ENCODE measurements at regions not wholly inside any gene's neighbourhood (a gene's known extent, or its start where the extent isn't known, plus 50 kb on each side); places are given as distances from the start of the nearest gene placed in this dataset.
"Not testable (repeated sequence)": the region's sequence is repeated elsewhere in the genome, so short reads cannot be mapped to it uniquely, and the experiment has no call there.

DNA sequence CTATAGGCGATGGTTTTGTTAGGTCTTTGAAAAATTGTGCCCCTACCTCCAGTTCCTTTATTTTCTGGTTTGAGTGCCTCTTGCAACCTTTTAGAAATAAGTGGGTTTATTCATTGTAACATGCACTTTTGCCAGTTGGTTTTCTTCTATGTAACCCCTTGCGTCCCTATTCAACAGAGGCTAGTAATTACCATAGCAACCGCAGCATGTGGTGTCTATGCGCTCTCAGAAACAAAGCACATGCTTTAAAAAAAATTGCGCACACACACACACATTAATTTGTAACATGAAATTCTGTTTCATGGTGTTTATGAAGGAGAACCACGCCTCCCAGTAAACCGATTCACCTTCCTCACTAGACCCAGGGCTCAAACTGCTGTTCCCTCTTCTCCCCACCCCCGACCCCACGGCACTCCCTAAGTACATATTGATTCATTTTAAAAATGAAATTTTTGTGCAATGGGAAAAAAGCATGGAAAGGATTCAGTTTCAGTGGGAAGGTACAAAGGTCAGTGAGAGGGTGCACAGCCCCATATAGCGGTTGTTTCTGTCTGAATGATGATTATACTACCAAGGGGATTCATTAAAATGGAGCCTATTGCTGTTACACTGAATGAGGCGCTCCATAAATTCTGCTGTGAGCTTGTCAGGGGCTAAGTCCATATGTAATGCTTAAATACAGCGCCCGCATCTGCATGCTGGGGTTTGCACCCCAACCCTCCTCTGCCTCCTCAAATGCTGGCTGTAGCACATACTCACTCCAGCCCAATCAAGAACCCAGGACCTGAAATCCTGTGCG is 206.9 kb downstream of the ICOS start:
- DNase-seq (ENCODE audit: low read depth in 2 of 2), result no peak

DNA sequence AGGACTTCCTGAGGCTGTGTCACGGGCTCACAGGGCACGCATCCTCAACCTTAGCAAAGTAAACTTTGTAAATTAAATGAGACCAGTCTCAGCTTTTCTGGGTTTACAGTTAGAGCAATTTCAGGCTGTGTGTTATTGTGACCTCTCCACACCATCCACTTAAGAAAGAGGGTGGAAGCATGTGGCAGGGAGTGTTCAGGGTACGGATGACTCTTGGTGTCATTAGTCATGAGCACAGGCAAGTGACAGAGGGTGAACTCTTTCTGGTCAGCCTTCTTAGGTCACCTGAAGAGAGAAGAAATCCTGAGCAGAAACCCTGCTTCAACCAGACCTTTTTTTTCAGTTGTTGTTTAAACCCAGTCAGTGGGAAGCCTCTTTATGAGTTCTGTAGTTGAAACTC is 207.9 kb downstream of the ICOS start:
- no peak for DNase-seq (ENCODE audit: low read depth in 2 of 2)

DNA sequence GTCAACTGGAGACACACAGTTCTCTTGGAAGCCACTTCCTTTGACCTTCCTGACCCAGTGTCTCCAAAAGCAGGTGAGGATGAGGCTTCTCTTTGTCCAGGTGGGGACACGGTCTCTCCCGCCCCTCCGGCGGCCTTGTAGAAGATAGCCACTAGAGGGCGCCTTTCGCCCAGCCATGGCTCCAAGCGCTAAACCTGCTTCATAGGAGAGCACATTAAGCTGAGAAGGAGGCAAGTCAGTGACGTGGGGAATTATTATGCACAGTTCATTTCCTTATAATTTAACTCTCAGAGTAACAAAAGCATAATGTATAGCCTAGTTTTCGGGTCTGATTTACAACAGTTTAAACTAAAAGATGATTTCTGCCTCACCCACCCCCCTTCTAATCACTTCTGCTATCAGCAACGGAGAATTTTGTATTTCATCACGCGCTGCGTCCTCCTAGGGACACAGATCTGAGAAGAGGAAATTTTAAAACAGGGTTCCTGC is 208.7 kb downstream of the ICOS start:
- DNase-seq (ENCODE audit: low read depth in 2 of 2), result peak; percentile 44 to 59

DNA sequence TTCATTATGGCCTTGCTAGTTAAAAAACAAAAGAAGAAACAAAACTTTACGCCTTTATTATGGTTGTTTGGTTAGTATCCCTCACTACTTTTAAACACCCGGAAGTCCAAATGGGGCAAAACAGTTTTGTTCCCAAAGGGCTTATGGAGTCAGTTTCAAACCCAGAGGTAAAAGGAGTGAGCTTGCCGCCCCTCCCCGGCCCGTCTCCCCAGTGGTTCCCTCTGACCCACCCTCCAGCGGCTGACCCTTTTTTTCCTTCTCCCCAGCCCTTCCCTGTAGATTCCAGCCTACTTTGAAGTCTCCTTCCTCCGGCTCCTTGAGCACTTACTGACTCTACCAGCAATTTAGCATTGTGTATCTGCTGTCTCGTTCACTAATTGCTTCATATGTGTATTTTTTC is 209.2 kb downstream of the ICOS start:
- DNase-seq (ENCODE audit: low read depth in 2 of 2), result no peak

DNA sequence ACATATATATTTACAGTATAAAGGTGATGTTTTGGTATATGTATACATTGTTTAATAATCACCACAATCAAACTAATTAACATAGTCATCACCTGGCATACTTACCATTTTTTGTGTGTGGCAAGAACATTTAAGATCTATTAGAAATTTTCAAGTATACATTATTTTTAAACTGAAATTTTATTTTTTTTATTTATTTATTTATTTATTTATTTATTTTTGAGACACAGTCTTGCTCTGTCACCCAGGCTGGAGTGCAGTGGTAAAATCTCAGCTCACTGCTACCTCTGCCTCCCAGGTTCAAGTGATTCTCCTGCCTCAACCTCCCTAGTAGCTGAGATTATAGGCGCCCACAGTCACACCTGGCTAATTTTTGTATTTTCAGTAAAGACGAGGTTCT is 210.5 kb downstream of the ICOS start:
- DNase-seq (ENCODE audit: low read depth in 2 of 2), result not testable (repeated sequence)

DNA sequence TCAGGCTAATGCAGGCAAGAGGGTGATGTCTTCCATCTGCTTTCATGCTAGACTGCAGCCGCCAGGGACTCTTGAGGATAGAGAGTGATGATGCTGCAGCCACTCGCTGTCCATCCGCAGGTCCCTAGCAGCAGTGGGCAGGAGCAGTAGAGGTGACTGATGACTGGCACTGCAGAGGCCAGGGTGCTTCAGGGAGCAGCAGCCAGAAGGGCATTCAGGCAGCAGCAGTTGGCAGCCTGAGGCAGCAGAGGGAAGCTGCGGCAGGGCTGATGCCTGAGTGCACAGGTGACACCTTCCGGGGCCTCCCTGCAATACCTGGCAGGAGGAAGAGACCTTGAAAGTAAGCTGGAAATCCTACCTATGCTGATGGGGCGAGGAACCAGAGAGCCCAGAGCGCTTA is 214.2 kb downstream of the ICOS start:
- DNase-seq (ENCODE audit: low read depth in 2 of 2), result no peak

DNA sequence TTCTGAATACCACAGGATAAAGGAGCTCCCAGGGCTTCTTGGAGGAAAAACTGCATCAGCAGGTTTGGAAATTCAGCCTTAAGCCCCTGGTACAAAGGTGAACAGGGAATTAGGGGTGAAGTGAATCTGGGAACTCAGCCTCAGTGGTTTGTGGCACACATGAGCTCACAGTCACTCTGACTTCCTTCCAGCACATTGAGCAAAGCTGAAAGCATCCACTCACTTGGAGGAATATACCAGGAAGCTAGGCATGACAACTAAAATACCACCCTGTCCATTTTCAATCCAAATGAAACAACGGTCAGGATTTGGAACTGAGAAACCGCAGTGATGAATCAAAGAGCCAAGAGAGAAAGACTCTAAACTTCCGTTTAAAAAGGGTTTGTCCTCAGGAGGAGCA is 216.1 kb downstream of the ICOS start:
- no peak for DNase-seq (ENCODE audit: low read depth in 2 of 2)

DNA sequence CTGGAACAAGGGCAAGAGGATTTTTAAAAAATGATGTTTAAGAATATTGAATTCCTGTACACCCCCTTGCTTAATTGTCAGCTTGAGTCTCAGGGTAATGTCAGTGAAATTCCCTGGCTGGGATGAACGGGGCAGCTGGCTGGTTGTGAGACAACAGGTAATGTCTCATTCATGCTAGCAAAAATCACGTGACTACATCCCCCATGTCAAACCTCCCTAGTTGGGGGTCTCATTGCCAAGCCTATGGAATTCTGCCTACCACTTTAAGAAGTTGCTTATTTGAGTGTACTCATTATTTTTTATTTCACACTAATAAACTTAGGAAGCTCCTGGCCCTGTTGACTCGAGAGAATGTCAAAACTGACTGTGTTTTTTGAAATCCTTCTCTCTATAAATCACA is 218.3 kb downstream of the ICOS start:
- no peak for DNase-seq (ENCODE audit: low read depth in 2 of 2)

DNA sequence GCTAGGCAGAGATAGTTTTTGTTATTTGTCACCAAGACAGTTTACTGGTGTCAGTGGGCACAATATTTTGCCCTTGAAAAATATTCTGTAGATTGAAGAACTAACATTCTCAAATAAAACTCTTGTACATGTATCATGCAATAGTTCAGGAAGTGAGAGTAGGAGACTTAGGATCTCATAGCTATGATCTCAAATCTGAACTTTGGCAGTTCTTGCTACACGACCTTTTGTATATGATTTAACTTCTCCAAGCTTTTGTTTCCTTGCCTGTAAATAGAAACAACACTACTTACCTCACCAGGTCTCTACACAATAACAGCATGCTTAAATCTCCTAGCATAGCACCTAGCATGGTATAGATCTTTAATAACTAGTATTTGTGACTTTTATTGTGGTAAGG is 219.9 kb downstream of the ICOS start:
- no peak for DNase-seq (ENCODE audit: low read depth in 2 of 2)

DNA sequence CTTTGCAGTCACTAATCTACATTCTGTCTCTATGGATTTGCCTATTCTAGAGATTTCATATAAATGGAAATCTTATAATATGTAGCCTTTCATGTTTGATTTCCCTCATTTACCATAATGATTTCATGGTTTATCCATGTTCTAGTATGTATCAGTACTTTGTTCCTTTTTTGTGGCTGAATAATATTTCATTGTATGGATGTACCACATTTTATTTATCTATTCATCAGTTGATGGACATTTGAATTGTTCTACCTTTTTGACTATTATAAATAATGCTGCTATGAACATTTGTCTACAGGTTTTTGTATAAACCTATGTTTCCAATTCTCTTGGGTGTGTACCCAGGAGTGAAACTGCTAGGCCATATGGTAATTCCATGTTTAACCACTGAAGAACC is 221.1 kb downstream of the ICOS start:
- DNase-seq (ENCODE audit: low read depth in 2 of 2), result no peak

DNA sequence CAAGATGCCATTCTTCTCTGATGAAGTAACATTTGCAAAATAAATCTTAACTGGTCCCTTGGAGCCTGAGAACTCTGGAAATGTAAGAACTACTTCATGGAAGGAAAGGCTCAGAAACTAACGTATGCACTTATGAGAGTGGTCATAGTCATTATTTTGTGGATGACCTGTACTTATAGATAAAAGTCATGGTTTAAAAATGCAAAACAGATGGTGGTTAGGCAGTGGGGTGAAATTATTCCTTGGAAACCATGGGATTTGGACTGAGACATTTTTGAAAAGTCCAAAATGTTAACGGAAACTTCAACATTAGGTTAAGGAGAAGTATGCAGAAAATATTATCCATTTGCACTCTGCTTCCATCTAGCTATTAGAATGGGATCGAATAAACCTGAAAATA is 223.0 kb downstream of the ICOS start:
- no peak for DNase-seq (ENCODE audit: low read depth in 2 of 2)

DNA sequence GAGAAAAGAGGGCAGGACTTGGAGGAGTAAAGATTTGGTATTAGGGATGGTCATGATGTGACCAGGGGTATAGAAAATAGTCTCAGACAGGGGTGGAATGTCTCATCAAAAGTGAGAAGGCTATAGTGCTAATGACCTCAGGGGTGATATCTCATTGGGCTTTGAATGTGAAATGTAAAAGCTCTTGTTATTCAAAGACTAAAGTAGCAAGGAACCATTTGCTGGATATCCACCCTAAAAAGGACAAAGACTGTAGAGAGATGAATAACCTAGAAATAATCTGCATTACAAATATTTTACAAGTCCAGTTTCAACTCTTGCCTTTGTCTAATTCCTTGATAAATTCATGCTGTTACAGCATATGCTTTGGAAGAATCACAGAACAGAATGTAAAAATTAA is 224.4 kb downstream of the ICOS start:
- DNase-seq (ENCODE audit: low read depth in 2 of 2), result no peak

DNA sequence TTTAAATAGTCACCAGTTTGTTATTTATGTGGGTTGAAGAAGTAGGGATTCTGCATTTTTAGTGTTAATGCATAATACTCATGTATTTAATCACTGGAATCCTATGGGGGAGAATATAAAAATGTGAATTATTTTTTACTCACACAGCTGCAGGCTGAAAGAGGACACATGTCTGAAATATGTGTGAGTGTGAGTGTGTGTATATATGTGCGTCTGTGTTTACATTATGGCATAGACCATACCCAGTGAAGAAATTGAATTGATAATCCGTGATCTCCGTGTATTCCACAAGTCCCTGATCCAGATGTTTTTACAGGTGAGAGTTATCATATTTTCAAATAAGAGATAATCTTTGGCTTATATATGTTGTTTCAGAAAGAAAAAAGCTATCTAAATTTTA is 225.3 kb downstream of the ICOS start:
- no peak for DNase-seq (ENCODE audit: low read depth in 2 of 2)

DNA sequence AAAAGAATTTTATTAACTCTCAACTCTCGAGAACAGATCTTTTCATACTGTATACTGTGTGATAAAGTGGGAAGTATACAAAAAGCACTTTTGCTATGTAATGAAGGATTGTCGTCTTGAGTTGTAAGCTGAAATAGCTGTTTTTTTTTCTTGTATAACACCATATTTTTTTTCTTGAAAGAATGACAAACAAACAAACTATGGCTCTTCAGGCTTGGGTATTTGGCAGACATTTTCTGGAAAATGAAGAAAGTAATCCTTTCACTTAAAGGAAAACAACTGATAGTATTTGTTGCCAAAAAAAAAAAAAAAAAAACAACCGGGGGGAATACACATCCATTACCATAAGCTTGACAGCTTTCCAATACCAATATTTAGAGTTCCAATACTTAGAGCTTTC is 230.4 kb downstream of the ICOS start:
- DNase-seq (ENCODE audit: low read depth in 2 of 2), result no peak

DNA sequence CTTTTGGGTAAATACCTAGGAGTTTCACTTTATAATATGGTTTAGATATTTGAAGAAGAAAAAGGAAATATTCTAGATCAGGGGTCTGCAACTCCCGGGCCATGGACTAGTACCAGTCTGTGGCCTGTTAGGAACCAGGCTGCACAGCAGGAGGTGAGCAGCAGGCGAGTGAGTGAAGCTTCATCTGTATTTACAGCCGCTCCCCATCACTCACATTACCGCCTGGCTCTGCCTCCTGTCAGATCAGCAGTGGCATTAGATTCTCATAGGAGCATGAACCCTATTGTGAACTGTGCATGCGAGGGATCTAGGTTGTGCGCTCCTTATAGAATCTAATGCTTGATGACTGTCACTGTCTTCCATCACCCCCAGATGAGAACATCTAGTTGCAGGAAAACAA is 231.1 kb downstream of the ICOS start:
- not testable (repeated sequence) for DNase-seq (ENCODE audit: low read depth in 2 of 2)

DNA sequence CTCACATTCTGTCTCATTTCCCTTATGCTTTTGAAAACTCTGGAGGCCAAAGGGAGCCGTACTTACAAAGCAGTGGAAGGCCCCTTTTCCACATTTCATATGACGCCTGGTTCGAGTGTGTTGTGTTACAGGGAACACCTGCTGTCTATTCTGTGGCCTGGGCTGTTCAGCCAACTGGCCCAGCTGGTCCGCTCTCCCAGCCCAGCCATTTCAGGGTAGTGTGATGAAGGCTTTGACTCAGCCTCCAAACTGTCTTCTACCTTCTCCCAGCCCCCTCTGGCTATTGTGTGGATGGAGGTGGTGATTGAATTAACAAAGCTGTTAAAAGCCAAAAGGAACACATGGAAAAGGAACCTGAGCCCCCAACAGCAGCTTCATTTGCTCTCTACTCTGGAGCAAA is 233.8 kb downstream of the ICOS start:
- DNase-seq (ENCODE audit: low read depth in 2 of 2), result no peak

DNA sequence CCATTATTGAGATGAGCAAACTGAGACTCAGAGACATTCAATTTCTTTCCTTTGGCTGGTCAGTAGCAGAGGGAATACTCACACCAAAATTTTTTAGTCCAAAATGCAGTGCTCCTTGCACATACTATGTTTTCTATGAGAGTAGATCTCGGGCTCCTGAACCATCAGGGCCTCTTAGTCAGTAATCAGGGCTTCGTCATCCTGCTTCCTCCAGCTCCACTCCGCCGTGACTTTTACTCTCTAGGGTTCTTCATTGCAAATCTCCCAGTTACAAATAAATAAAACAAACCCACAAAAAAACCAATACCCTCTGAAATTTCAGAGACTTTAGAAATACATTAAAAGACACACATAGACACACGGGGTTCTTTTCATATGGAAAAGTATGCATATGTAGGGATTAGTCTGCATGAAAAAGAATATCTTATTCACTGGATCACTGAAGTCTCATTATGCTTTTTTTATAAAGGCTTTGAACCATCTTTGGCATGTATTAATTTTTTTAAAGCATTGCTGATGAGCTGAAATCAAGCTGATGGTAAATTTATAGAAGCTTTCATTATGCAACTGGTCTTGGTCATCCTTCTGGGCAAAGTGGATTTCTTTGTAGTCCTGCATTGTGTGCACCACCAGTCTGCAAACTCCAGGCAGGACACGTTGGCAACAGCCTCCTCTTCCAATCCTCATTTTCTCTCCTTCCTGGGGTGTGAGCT is 235.0 kb downstream of the ICOS start:
- DNase-seq (ENCODE audit: low read depth in 2 of 2), result no peak

DNA sequence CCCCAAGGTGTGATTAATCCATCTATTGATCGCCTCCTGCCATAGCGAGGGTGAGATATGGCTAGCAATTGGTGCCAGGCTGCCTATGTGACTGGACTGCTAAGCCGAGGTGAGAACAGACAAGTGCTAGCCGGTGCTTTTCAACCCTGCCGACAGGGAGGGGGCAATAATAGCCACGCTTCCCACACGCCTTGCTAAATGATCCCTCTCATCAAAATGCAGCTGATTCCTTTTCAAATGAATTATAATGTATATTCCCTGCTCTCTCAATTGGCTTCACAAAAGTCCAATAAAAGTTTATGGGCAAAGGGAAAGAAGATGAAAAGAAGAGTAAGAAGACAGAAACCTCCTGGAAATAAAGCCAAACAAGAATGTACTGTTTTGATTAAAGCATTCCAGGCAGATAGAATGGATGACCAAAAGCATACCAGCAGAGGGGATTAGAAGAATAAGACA is 235.6 kb downstream of the ICOS start:
- no peak for DNase-seq (ENCODE audit: low read depth in 2 of 2)

DNA sequence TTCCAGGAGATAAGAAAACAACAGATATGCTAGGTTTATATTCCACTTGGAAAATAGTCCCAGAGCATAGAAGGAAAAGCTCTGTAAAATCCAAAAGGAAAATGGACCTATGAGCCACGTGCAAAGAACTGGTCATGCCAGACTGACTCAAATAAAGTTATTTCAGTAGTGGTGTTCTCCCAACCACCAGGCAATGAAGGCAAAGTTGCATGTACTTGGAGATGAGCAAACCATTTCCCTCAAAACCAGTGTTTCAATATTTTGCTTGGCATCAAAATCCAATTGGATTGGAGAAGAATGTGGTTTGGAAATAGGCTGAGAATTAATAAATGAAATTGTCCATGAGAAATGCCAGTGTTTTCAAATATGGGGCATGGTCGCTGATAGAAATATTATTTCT is 237.5 kb downstream of the ICOS start:
- no peak for DNase-seq (ENCODE audit: low read depth in 2 of 2)

DNA sequence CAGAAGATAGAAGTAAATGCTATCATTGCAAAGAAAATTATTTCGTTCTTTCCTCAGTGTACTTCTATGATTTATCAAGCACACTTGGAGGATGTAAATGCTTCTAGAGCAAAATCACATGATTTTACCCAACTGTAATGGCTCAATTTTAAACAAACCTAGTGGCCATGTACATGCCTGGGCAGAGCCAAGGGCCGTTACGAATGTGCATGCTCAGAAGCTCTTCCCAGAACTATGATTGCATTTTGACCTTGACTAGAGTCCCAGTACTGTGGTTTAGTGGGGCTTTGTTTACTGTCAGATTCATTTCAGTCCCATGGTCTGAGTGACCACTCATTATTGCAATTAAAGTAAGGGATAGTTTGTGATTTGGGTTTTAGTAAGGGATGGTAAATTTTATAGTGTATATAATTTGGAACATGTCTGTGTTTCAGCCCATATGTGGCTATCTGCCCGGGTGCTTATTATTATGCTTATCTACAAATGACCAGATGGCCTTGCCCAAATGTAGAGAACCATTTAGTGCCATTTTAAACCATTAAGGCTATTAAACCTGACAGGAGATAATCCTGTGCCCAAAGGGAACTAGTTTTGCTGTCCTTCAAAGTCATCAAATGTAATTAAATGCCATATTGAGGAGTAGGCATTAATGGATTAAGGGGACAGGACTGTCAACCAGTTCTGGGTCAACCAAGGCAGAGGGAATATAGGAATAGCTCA is 239.1 kb downstream of the ICOS start:
- no peak for DNase-seq (ENCODE audit: low read depth in 2 of 2)

DNA sequence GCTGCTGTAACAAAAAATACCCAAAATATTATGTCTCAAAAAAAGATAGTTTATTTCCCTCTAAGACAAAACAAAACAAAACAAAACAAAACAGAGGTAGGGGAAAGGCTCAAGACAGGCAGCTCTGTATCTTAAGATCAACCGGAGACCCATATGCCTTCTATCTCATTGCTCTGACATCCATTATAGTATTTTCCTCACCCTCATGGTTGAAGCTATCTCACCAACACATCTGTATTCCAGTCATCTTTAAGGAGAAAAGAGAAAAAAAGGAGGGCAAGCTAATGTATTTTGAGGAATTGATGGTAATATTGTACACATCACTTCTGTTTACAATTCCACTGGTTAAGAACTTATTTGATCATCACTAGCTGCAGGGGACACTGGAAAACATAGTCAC is 239.7 kb downstream of the ICOS start:
- no peak for DNase-seq (ENCODE audit: low read depth in 2 of 2)

DNA sequence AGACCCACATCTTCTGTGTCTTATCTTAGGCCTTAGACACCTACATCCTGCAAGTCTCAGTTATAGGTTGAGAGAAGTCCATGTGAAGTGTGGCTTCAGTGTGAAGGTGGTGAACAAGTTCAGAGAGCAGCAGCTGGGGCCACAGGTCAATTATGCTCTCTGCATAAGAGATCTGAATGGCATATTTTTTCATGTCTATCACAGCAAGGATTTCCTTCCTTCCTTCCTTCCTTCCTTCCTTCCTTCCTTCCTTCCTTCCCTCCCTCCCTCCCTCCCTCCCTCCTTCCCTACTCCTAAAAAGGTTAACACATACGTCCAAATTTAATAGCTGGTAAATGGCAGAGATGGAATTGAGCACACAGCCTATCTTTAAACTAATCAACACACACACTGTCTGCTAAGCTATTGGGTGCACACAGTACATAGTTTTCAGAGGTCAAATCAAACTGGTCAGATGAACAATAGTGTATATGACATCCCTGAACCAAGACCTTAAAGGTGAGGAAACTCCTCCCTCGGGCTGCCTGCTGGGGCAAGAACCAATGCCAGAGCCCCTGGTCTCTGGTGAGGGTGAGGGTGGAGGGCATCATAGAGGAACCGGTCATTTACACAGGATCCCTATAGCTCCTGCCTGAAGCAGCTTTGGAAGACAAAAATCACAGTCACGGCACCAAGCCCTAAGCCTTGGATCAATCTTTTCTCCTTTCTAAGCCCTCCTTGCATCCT is 240.9 kb downstream of the ICOS start:
- DNase-seq (ENCODE audit: low read depth in 2 of 2), result no peak

Measured in stimulated activated CD8-positive, alpha-beta memory T cell treated with anti-CD3 and anti-CD28 coated beads, Interleukin-2, amount 100 ng/mL, for 1 hour (primary cell).